HG02571 (cell line): ENCODE measurements at regions not wholly inside any gene's neighbourhood (a gene's known extent, or its start where the extent isn't known, plus 50 kb on each side); places are given as distances from the start of the nearest gene placed in this dataset.

Source experiments
- ATAC-seq: cut with Tn5 transposase; IDR thresholded peaks from one replicate; pipeline ENCODE4 v1.9.1; 2021; ENCODE audit warnings: mild to moderate bottlenecking, moderate library complexity; ENCODE audit not compliant: unreplicated experiment

GRCh38 chr10:43814663-43815062 is 166.0 kb upstream of the ZNF32 start:
- no peak for ATAC-seq

- no peak for ATAC-seq
These were observed 163.2 kb upstream of the ZNF32 start for GRCh38 chr10:43811871-43812270.

DNA sequence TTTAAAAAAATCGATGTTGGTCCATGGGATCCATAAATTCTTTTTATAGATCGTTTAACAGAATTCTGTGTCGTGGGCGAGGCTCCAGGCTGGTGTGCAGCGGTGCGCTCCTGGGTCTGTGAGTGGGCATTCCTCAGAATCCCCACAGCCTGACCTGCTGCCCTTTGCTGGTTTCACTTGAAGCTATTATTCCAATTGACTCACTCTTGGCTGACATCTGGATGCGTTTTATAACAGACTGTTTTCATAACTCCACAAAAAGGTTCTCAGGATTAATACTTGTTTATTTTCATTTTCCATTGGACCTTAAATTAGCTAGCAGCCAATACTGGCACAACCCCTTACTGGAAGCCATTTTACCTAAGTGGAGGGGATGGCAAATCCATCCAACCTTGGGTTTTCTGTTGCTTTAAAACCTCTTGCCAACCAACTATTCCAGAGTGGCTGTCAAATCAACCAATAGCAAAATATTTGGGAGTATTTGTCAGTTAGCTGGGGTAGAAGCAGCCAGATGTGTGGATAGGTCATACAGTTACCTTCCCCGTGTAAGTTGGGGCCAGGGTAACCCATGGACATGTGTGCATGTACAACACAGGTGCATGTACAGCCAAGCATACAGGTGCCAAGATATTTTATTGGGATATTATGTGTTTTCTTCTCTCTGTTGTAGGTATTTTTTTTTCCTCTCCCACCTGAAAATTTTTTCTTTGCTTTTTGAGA is 160.7 kb upstream of the ZNF32 start:
- no peak for ATAC-seq

- ATAC-seq: no peak
These were observed 159.5 kb upstream of the ZNF32 start for GRCh38 chr10:43808136-43808535.

DNA sequence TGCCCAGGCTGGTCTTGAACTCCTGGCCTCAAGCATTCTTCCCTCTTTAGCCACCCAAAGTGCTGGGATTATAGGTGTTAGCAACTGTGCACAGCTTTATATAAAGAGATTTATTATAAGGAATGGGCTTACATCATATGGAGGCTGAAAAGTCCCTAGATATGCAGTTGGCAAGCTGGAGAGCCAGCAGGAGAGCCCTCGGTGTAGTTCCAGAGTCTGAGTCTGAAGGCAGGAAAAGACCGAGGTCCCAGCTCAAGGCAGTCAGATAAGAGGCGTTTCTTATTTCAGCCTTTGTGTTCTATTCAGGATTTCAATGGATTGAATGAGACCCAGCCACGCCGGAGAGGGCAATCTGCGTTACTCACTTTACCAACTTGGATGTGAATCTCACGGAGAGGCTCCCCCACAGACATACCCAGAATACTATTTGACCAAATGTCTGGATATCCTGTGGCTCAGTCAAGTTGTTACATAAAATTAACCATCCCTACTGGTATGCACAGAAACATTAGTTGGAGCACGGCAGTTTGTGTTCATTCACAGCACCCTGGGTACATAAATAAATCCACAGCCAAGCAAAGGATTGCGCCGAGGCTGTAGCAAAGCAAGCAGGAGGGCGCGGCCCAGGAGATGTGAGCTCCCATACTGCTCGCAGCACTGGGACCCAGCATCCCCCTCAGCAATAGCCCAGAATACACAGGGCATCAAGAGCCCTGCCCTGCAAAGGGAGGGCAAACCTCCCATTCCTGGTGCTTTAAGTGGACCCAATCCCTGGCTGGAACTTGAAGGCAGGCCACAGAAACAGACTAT is 158.4 kb upstream of the ZNF32 start:
- ATAC-seq: no peak

- no peak for ATAC-seq
These were observed 155.1 kb upstream of the ZNF32 start for GRCh38 chr10:43803791-43804190.

DNA sequence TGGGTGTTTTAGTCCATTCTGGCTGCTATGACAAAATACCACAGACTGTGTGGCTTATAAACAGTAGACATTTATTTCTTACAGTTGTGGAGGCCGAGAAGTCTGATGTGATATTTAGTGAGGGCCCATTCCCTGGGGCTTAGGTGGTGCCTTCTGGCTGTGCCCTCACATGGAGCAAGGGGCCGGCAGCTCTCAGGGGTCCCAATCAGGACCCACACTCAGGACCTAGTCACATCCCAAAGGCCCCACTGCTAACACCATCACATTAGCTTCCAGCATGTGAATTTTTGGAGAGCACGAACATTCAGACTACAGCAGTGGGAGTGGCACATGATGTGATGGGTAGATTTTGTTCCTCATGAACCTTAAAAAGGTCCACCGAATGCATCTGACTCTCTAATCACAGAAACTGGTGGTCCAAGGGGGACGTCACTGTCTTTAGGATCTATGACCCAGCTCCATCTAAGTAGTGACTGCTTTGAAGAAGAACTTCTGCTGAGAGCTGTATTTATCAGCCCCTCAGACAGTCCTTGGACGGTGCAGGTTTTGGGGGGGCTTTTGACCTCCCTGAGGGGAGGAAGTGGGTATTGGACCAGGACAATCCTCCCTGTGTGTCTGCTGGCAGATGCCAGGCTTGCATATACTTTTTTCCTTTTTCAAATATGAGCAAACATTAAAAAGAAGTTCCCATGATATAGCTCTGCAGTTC is 154.5 kb upstream of the ZNF32 start:
- ATAC-seq: no peak

DNA sequence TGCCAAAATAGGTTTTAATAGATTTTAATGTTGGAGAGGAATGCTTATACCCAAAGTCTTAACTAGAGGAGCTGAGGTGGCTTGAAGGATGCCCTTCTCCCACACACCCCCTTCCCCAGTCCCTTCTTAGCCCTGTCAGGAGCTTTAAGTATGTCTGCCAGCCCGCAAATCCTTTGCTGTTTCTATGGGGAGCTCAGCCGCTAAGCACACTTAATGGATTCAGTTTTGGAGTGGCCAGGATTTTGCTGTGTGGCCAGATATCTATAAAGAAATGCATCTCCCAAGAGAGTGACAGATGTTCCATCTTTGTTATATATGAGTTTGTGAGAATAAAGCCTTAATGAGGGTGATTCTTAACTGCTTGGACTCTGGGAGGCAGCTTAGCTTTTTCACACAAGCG is 152.9 kb upstream of the ZNF32 start:
- ATAC-seq: no peak

DNA sequence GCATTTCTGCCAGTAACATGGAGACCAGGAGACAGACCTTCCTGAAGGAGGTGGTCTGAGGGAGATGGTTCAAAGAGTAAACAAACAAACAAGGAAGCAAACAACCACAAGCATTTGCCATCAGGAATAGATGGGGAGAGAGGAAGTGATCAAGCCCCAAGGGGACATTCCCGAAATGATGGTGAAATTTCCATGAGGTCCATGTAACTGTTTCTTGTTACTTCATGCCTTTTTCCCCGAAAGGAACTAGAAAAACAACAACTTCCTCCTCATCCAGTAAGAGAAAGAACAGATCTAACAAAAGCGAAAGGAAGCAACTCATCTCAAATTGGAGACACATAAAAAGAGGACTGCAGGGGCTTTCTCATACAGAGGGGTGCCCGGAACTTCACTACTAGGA is 152.5 kb upstream of the ZNF32 start:
- ATAC-seq: no peak

GRCh38 chr10:43796781-43797180 is 148.1 kb upstream of the ZNF32 start:
- ATAC-seq: no peak

GRCh38 chr10:43795639-43796038 is 147.0 kb upstream of the ZNF32 start:
- no peak for ATAC-seq

DNA sequence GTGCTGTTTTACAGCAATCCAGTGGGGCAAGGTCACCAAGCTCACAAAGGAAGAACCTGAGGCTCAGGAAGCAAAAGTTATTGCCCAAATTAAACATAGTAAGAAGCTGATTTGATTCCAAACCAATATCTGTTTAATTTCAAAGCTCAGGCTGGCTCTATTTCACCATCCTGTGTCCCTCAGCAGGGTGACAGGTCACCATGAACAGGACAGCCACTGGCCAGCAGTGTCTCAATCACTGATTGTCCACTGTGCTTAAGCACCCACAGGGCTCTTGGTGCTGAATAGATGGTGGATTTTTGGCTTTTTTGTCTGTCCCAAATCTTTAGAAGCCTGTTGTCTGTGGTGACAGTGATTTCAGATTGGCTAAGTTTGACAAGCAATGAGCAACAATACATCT is 146.4 kb upstream of the ZNF32 start:
- ATAC-seq: no peak

GRCh38 chr10:43794181-43794815 is 145.6 kb upstream of the ZNF32 start:
- no peak for ATAC-seq

DNA sequence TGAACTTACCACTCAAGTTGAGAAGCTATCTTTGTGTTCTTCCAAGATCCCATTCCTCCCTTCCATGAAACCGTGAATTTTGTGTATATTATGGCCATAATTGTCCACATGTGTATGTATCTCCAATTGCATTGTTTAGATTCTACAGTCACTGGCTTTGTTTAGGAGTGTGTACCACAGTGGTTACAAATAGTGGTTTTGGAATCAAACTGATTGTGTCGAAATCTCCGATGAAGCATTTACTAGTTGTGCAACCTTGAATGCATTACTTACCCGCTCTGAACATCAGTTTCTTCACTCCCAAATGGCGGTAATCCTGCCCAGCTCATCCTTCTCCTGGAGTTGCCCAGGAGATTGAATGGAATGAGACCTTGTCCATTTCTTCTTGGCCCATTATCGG is 145.0 kb upstream of the ZNF32 start:
- no peak for ATAC-seq

DNA sequence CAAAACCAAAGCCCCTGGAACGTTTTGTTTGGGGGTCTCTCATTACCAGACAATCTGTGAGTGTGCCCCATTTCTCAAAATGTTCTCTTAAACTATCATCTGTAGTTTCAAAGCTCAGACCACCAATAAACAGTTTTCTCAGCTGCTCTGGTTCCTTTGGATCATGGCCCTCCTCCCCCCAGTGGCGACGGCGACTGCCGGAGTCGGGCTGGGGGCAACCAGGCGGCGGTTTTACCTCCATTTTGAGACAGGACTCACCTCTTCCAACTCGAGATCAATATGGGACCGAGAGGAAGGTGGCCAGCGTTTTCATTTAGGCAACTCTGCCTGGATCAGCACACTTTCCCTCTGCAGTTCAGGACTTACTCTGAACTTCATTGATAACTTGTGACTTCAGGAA is 141.5 kb upstream of the ZNF32 start:
- no peak for ATAC-seq

DNA sequence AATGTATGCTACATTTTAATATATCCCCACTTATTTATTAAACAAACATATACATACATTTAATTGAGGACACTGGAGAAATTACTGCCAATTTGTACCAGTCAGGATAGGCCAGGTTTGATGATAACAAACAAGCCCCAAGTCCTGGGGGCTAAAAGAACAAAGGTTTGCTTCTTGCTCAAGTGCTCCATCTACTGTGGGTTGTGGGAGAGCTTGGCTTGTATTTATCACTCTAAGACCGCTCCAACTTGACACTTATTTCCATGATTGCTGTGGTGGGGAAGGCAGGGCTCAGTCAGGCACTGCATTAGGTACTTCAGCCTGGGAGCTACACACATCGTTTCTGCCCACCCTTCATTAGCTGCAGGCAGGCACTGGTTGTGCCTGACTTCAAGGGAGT is 136.6 kb upstream of the ZNF32 start:
- no peak for ATAC-seq

DNA sequence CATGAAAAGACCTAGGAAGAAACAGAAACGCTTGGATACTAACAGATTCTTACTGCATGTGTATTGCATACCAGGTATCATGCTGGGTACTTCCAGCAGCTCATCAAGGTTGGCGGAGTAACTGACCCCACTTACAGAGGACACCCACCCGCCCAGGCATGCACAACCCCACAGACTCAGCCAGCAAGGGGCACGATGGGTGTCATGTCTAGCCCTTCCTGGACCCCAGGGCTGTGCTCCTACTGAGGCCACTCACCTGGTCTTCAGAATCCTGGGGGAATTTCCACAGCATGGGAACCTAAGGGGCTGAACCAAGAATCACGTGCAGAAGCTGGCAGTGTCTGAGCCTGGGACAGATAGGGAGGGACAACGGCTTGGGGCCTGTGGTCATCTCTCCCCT is 134.1 kb upstream of the ZNF32 start:
- no peak for ATAC-seq

DNA sequence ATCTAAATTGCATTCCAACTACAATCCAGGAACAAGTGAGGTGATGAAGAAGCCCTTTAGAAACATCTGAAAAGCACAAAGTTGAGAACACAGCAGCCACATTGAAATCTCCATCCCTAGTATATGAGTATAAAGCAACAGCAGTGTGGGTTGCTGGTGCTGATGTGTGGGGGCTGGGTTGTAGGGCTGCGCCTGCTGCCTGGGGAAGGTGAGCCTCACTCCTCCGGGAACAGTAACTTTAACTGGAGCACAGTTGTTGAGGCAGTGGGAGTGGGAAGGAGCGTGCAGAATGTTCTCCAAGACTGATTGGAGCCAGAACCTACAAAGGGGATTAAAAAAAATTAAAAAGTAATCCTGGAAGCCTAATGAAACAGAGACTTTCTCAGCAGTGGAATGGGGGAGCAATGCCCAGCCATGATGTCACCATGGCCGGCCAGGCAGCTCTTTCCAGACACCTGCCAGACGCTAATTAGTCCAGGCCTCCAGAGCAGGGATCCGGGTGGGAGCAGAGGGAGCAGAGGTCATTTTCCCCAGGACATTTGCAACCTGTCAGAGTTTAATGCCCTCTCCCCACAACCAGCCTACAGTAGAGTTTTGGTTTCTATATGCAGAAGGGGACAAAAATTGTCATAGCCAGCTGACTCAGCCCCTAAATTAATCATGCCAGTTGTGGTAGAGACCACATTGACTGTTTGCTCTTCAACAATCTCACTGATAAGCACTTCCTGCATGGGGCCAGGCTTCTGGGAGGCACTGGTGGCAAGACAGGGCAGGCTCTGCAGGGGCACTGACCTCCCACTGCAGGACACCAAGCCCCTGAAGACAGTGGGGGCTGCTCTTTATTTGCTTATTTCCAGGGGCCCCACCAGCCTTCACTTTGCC is 133.0 kb upstream of the ZNF32 start:
- no peak for ATAC-seq

GRCh38 chr10:43778571-43778970 is 129.9 kb upstream of the ZNF32 start:
- no peak for ATAC-seq

GRCh38 chr10:43775384-43775783 is 126.7 kb upstream of the ZNF32 start:
- ATAC-seq: no peak
